Endothelial cell of umbilical vein (primary cell): ENCODE measurements at regions not wholly inside any gene's neighbourhood (a gene's known extent, or its start where the extent isn't known, plus 50 kb on each side); places are given as distances from the start of the nearest gene placed in this dataset.

ENCODE experiments used
- BruUV-seq: library from RNA; stranded (reverse); fragments of 400-500 nt; replicated peaks from 2 replicates; lab custom pipeline; 2021; lab: Mats Ljungman, UMichigan
- CTCF ChIA-PET: fragments of 300-600, 350-600 bp; sonication (Branson Sonifier 250); formaldehyde crosslinking; loops from one replicate; lab custom pipeline; 2021; ENCODE audit warnings: antibody characterized with exemption, inconsistent platforms; lab: Charles Lee
- POLR2A ChIA-PET: fragments of 300-600, 350-600 bp; sonication (Branson Sonifier 250); formaldehyde crosslinking; loops from one replicate; lab custom pipeline; 2021; ENCODE audit warnings: antibody characterized with exemption, inconsistent platforms; lab: Charles Lee
- DNase-seq: peaks from one replicate; pipeline ENCODE4 v3.0.0-alpha.2; 2011; ENCODE audit warnings: low read depth, low spot score
- FAIRE-seq: peaks from 2 replicates; lab custom pipeline; 2011; peaks lifted over from hg19 to GRCh38; lab: Jason Lieb, UNC
- H2AFZ ChIP-seq: 2 replicates; pipeline ENCODE4 v1.6.0; 2012; ENCODE audit warnings: low read depth, low read length, control low read depth, inconsistent platforms
- H3K27ac ChIP-seq: 2 replicates; pipeline ENCODE4 v1.5.1; 2011; ENCODE audit warnings: low read depth, mild to moderate bottlenecking, control low read depth, low read length, moderate library complexity; ENCODE audit not compliant: insufficient read depth
- H3K27me3 ChIP-seq, 2 experiments: 2 replicates each; pipeline versions ENCODE4 v1.6.0 to v1.6.1; 2011; ENCODE audit warnings: low read length in 2 of 2, mixed read lengths in 1 of 2; ENCODE audit not compliant: control insufficient read depth in 2 of 2, insufficient read depth in 2 of 2
- H3K36me3 ChIP-seq, 2 experiments: 2 replicates in 1 of 2; 3 replicates in 1 of 2; pipeline ENCODE4 v1.5.1; 2011; ENCODE audit warnings: low read length in 2 of 2, mild to moderate bottlenecking in 1 of 2, moderate library complexity in 1 of 2; ENCODE audit not compliant: control insufficient read depth in 2 of 2, insufficient read depth in 2 of 2; ENCODE audit errors: extremely low read depth in 1 of 2
- H3K4me1 ChIP-seq: 3 replicates; pipeline ENCODE4 v1.5.1; 2011; ENCODE audit warnings: mild to moderate bottlenecking, low read length; ENCODE audit not compliant: control insufficient read depth, insufficient read depth; ENCODE audit errors: extremely low read depth
- H3K4me2 ChIP-seq: 2 replicates; pipeline ENCODE4 v1.6.1; 2011; ENCODE audit warnings: low read length, control low read depth, mixed read lengths; ENCODE audit not compliant: insufficient read depth
- H3K4me3 ChIP-seq, 3 experiments: fragments of 200-600 bp in 1 of 3; sonication (generic), shearing (Covaris generic) in 1 of 3; replicated peaks in 1 of 3; 2 replicates each; pipeline ENCODE4 v1.5.1; 2011 to 2016; ENCODE audit warnings: control low read depth in 3 of 3, low read length in 3 of 3, mild to moderate bottlenecking in 2 of 3, inconsistent platforms in 1 of 3, low read depth in 1 of 3, moderate library complexity in 1 of 3; ENCODE audit not compliant: insufficient read depth in 1 of 3
- H3K79me2 ChIP-seq: 2 replicates; pipeline ENCODE4 v1.6.0; 2012; ENCODE audit warnings: low read length, inconsistent platforms; ENCODE audit not compliant: control insufficient read depth, insufficient read depth
- H3K9ac ChIP-seq: replicated peaks from 2 replicates; pipeline ENCODE3; 2011; ENCODE audit warnings: low read length, control low read depth; ENCODE audit not compliant: insufficient read depth; ENCODE audit errors: extremely low read depth
- H3K9me1 ChIP-seq: replicated peaks from 3 replicates; pipeline ENCODE4 v1.6.0; 2011; ENCODE audit warnings: mild to moderate bottlenecking, low read length; ENCODE audit not compliant: control insufficient read depth, insufficient read depth; ENCODE audit errors: extremely low read depth
- H3K9me3 ChIP-seq: replicated peaks from 2 replicates; pipeline ENCODE4 v1.5.1; 2012; ENCODE audit warnings: low read length, inconsistent platforms; ENCODE audit not compliant: control insufficient read depth, insufficient read depth
- H4K20me1 ChIP-seq: replicated peaks from 2 replicates; pipeline ENCODE3; 2011; ENCODE audit warnings: mild to moderate bottlenecking, low read length; ENCODE audit not compliant: control insufficient read depth, insufficient read depth; ENCODE audit errors: extremely low read depth
- CTCF ChIP-seq, 2 donors: IDR thresholded peaks; 1 replicate in 1 of 2; 2 replicates in 1 of 2; pipeline ENCODE4 v1.5.1; 2011; ENCODE audit warnings: low read length in 2 of 2, mild to moderate bottlenecking in 2 of 2, moderate library complexity in 2 of 2, control low read depth in 1 of 2, inconsistent platforms in 1 of 2, low read depth in 1 of 2; ENCODE audit not compliant: insufficient read depth in 1 of 2; ENCODE audit errors: extremely low read depth in 1 of 2
- EZH2 ChIP-seq: IDR thresholded peaks from 2 replicates; pipeline ENCODE4 v1.6.1; 2012; ENCODE audit warnings: borderline replicate concordance, low read depth, mild to moderate bottlenecking, moderate library complexity, low read length, inconsistent platforms; ENCODE audit not compliant: severe bottlenecking
- FOS ChIP-seq: IDR thresholded peaks from 2 replicates; pipeline ENCODE4 v1.6.1; 2011; ENCODE audit warnings: mild to moderate bottlenecking, low read length, moderate library complexity, borderline replicate concordance; ENCODE audit not compliant: insufficient read depth
- GATA2 ChIP-seq: IDR thresholded peaks from 2 replicates; pipeline ENCODE4 v1.7.0; 2011; ENCODE audit warnings: low read depth, mild to moderate bottlenecking, moderate library complexity, mixed read lengths, low read length; ENCODE audit not compliant: insufficient read length, insufficient read depth
- JUN ChIP-seq: IDR thresholded peaks from 2 replicates; pipeline ENCODE4 v1.6.1; 2011; ENCODE audit warnings: borderline replicate concordance, low read depth; ENCODE audit not compliant: insufficient read length, insufficient read depth
- MYC ChIP-seq: IDR thresholded peaks from one replicate; pipeline ENCODE4 v1.6.1; 2011; ENCODE audit warnings: mild to moderate bottlenecking, low read depth, low read length
- POLR2AphosphoS5 ChIP-seq: IDR thresholded peaks from 2 replicates; pipeline ENCODE4 v1.6.1; 2012; ENCODE audit warnings: low read depth, mild to moderate bottlenecking, control low read depth, low read length, moderate library complexity; ENCODE audit not compliant: insufficient read depth
- dilution Hi-C: fragments of 300-500 bp; cut with MboI; formaldehyde crosslinking; loops from one replicate; pipeline ENCODE4 v1.15.0; 2019; ENCODE audit warnings: low sequenced_read_pairs; ENCODE audit not compliant: extremely low pct_ligation_motif_present
- intact Hi-C: fragments of 100-400 bp; cut with micrococcal nuclease; formaldehyde crosslinking; loops from one replicate; pipeline ENCODE4 v1.10.0; 2022

- ChIA-PET POLR2A (no interaction called here), CTCF (no interaction called here)
- H3K9ac ChIP-seq: no peak overlapping the region
- H3K9me3 ChIP-seq: no peaks in the 10 kb centered on the region
- no peak overlapping the region for H3K27ac ChIP-seq
- TF ChIP-seq MYC (no peak), POLR2AphosphoS5 (no peak), GATA2 (no peak), JUN (no peak), FOS (no peak), CTCF (IDR thresholded peaks at IDR 0.05; ENCODE audit: extremely low read depth in 1 of 2, insufficient read depth in 1 of 2, low read depth in 1 of 2, low read length in 2 of 2) (no peak), EZH2 (no peak)
- no peaks in the 10 kb centered on the region for H4K20me1 ChIP-seq
- dilution Hi-C loops: no loop called here
- H3K4me3 ChIP-seq: no peak overlapping the region
- H3K27me3 ChIP-seq: no peaks in the 10 kb centered on the region
- BruUV-seq: no TSS peak
- FAIRE-seq: no peak
- H3K36me3 ChIP-seq: no peaks in the 10 kb centered on the region
- H3K4me2 ChIP-seq: no peak overlapping the region
- no peak for DNase-seq
- H3K9me1 ChIP-seq: no peaks in the 10 kb centered on the region
- H2AFZ ChIP-seq: no peak overlapping the region
- intact Hi-C loops: no loop called here
- H3K79me2 ChIP-seq: no peaks in the 10 kb centered on the region
- H3K4me1 ChIP-seq: no peaks in the 10 kb centered on the region
Measured at GRCh38 chr2:52210611-52211010, 1178.7 kb upstream of the NRXN1 start.
